Activated naive CD8-positive, alpha-beta T cell treated with anti-CD3 and anti-CD28 coated beads, Interleukin-2, amount 50 U/mL, for 16 hours (primary cell): ENCODE measurements at regions not wholly inside any gene's neighbourhood (a gene's known extent, or its start where the extent isn't known, plus 50 kb on each side); places are given as distances from the start of the nearest gene placed in this dataset.
A peak's percentile ranks its signal among the peaks of the same experiment; 100 is the strongest.

Experiments
- DNase-seq: peaks from one replicate; pipeline ENCODE4 v3.0.0-alpha.2; 2020; ENCODE audit warnings: low read depth, low spot score

DNA sequence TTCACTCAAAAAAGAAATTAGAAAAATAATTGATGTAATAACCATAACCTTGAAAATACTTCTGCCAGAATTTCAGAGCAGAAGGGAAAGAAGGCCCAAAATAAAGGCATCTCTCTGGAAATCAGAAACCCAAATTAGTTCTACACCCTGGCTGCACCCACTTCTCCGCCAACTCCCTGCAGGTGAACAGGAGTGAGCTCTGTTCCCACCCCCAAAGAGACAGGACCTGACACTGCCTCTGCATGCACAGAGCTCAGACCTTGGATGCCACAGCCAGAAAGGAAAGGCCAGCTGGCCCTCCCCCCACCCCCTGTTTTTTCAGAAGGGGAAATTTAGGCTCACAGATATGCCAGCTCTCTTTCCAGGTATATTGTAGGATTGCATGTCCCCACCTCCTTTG is 228.2 kb downstream of the BCL11B start:
- DNase-seq, result no peak

DNA sequence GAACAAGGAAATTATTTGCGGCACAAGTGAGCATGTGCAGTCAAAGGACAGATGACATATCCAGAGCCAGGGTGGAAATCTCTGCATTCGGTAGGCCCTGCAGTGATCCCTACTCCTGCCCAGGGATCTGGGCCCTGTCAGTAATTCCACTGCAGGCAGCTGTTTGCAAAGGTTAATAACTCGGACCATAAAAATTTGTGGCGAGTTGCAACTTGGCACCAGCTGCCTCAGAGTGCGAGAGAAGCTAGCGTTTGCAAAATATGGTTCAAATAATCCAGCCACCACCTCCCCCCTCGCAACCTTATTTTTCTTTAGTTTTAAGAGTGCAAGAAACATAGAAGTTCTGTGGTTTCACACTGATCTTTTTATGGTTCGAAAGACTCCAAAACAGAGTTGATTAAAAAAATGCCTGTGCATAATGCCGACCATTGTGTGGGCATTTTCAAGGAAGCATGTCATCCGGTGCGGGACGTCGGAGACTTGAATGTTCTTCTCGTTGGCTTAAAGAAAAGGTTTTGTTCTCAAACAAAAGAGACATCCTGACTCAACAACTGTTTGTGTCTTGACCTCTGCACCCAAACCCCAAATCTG is 224.5 kb downstream of the BCL11B start:
- DNase-seq, result no peak

DNA sequence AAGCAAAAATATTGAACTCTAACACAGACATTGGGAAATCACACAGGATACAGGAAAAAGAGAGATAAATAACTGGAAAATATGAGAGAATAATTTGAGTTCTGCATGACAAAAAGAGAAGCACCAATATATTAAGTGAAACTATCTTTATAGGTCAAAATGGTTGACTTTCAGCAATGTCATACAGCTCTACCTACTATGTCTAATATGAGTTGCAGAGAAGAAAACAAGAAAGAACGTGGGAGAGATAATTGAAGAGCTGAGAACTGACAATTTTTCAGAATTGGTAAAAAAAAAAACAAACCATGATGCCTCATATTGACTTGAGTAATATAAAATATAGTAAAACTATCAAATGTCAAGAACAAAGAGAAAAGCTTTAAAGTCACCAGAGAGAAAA is 221.7 kb downstream of the BCL11B start:
- DNase-seq, result no peak

DNA sequence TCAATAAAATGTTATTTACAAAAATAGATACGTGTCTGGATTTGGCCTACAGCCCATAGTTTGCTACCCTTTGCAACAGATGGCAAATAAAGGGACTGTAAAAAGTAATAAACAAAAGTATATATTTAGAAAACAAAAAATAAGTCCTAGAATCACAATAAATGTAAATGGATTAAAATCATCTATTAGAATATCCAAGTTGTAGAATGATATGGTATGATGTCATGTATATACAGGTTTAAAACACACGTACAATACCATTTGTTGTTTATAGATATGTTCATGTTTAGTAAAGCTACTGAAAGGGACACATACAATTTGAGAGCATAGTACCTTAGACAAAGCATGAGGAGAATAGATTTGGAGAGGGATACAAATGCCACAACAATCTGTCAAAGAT is 219.5 kb downstream of the BCL11B start:
- DNase-seq, result no peak

DNA sequence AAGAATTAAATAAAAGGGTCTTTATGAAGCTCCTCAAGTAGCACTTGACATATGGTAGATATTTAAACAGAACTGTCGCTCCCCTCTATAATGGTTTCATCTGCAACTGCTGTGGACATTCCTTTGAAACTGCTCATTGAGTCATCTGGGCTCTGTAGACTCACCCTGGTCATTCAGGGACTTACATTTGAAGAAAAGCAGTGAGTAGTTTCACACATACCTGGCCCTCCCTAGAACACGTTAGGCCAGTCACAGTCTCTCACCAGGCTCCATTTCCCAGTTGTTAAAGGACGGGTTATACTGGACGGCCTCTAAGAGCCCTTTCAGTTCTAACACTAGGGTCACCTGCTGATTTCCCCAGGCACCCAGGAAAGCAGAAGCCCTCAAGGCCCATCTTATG is 217.0 kb downstream of the BCL11B start:
- DNase-seq, result no peak

DNA sequence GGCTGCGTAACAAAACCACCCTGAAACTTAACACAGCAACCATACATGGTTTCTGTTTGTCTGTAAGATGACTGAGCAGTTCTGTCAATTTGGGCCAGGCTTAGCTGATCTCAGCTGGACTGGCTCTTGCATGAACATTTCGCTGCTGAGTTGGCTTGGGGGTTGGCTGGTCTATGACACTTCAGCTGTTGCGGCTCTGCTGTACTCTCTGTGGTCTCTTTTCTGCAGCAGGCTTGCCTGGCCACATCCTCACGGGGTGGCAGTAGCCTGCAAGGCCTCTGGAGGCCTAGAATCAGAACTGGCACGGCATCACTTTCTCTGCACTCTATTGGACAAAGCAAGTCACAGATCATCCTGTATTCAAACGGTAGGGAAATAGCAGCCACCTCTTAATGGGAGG is 216.2 kb downstream of the BCL11B start:
- DNase-seq, result peak; percentile 12

DNA sequence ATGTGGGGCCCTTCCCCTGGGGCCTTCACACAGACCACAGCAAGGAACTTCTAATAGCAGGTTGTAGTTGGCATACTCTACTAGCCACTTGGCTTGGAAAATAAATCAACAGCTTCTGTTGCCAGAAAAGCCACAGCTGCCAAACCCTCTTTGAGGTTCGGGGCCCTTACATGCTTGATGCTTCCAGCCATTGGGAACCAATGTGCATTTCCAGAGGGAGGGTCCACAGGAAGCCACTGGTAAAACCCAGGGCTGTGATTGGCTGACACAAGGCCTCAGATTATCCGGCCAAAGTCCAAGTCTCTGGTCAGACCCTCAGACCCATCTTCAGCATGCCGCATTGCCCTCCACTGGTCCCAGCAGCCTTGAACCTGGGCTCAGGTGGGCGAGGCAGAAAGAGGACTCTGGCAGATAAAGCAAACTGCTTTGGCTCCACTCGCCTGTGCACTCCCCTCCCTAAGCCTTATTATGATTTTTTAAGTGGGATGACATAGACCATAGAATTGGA is 214.4 kb downstream of the BCL11B start:
- DNase-seq, result no peak

DNA sequence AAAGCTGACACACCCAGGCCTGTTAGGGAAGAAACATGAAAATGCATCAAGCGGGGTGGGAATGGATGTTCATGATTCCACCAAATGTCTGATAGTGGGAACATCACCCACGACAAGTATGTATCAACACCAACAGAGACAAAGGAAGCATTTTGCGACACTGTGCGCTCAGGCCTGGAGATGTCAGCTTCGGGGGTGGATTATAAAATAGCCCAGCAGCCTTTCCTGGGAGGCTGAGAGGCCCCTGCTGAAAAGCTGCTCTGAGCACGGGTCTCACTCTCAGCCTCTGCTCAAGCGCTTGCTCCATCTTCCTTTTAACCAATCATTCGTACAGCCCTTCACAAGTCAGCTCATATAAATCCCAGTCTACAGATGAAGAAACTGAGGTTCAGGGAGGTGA is 213.5 kb downstream of the BCL11B start:
- no peak for DNase-seq

DNA sequence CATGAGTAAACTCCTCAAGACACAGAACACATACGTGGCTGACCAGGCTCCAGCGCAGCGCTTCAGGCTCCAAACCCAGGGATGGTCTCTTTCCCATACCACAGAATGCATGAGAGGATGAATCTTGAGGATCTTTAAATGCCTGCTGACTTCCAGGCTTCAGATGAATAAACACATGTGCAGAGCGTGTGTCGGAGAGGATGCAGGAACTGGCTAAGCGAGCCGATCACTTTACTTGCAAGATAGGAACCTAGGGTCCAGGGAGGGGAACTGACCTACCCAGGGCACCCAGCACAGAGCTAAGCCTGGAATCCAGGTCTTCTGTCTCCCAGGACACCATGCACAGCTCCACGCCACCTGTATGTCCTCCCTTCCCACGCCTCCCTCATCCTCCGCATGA is 209.8 kb downstream of the BCL11B start:
- DNase-seq, result no peak

DNA sequence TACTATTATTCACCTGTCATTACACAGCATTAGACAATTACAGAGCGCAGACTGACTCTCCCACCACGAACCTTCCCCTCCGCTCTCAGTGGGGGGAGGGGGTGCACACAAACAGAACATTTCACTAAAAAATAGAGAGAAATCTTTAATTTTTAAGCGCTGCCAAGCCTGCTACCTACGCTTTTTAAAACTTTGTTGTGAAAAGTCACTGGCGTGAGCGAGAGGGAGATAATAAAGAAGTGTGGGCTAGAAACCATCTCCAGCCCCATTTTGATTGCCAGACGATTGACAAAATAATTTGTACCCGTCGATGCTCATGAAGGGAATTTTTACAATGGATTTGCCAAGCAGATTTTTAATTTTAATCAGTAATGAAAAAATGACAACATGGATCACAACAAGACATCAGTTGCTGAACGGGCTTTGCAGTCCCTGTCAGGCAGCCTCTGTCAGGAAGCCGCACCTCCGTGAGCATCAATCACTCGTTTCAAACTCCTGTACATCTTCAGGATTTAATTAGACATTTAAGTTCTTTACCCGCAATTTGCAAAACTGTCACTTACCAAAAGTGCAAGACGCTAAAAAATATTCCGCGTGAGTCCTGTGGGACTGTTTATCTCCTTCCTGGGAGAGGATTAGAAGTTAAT is 209.1 kb downstream of the BCL11B start:
- no peak for DNase-seq

DNA sequence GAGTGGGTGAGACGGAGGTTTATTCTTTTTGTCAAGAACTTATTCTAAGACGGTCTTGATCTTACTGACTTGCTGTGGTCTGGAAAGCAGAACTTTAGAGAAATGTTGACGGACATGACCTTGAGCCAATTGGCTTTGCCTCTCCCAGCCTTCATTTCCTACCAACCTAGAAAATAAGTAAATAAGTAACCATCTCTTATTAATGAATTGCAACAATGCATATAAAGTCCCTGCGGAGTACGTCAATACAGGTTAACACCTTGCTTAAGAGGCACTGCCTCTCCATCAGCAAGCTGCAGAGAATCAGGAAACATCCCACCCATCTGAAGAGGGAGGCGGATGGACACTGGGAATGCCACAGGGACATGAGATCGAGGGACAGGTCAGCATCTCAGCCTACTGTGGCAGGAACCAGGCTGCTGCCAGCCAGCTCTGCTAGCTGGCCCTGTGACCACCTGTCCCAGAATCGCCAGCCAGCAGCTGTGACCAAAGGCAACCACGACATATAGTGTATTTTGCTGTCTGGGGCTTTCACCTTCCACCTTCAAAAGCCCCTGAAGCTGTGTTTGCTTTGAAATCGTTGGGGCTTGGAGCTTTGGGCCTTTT is 208.3 kb downstream of the BCL11B start:
- DNase-seq, result no peak

DNA sequence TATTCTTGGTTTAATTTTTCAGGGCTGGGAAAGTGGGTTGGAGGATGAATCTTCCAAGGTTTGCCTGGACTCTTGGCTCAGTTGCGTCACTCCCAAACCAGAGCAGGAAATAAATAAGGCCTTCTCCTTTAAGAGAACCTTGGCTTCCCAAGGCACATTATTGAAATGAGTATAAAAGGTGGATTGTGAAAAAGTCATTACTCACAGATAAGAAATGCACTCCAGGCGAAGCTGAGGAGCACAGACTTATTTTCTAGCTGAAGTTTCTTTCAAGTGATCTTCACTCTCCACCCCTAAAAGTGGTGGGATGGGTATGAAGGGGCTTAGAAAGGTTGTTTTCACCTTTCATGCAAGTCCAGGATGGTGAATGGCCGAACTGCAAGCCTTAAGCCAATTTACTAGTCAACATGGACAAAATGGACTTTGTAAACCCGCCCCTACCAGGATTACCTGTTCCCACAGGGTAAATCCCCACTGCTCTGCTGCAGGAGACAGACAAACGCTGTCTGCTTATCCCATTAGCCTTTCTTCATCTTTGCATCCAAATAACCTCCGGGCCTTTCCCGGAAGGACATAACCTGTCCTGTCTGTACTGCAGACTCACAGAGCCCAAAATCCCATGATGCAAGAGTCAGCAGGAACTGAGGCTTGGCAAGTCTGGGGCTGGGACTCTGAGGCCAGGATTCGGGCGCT is 207.6 kb downstream of the BCL11B start:
- DNase-seq, result no peak

DNA sequence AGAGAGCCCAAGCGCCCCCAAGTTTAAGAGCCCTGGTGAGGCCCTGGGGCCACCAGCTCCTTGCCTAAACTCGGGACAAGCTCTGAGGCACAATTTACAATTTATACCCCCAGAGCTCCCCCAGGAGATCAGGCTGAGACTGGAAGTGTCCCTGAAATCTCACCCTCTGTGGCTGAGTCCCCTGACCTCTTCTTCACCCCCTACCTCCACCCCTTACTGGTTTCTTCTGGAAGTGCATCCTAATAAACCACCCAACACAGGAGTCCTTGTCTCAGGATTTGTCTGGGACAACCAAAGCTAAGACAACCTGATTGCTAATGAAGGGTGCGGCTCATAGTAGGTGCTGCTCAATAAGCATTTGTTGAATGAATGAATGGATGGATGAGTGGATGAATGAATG is 206.4 kb downstream of the BCL11B start:
- no peak for DNase-seq

DNA sequence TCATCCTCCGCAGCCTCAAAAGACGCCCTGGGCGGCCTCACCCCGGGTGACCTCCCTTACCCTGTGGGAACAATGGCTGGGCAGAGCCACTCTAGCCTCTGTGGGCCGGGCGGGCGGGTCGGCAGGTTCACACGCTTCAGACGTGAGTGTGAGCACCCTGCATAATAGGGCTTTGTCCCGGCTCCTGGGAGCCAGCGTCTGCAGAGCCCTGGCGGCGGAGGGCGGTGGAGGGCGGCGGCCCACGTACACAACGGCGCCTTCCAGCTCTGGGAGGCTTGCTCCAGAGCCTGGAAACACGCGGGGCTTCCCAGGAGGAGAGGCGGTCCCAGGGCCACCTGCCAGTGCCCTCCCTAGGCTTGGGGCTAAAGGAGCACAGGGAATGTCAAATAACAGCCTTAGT is 205.6 kb downstream of the BCL11B start:
- no peak for DNase-seq

DNA sequence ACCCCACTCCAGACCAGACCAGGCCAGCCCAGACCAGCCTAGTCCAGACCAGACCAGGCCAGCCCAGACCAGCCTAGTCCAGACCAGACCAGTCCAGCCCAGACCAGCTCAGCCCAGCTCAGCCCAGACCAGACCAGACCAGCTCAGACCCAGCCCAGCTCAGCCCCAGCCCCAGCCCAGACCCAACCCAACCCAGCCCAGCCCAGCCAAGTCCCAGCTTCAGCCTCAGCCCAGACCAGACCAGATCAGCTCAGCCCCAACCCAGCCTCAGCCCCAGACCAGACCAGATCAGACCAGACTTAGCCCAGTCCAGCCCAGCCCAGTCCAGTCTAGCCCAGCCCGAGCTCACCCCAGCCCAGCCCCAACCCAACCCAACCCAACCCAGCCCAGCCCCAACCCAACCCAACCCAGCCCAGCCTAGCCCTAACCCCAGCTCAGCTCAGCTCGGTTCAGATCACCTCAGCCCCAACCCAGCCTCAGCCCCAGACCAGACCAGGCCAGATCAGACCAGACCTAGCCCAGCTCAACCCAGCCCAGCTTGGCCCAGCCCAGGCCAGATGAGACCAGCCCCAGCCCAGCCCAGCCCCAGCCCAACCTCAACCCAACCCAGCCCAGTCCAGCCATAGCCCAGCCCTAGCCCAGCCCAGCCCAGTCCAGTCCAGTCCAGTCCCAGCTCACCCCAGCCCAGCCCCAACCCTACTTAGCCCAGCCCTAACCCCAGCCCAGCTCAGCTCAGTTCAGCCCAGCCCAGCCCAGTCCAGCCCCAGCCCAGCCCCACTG is 204.7 kb downstream of the BCL11B start:
- DNase-seq, result no peak

DNA sequence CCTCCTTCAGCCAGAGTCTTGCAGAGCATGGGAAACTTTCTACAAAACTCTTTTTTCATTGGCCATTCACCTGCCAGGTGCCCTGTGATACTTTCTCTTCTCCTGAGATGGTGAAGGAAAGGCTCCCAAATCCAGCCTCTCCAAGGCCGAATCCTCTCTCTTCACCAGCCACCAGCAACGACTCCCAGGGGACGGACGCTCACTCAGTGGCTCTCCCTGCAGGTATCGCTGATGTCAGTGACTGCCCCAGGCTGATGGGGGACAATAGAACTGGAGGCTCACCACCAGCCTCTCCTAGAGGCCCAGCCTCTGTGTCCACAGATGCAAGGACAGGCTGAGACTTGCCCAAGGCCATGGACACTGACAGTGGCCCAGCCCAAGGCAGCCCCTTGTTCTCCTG is 204.1 kb downstream of the BCL11B start:
- no peak for DNase-seq

DNA sequence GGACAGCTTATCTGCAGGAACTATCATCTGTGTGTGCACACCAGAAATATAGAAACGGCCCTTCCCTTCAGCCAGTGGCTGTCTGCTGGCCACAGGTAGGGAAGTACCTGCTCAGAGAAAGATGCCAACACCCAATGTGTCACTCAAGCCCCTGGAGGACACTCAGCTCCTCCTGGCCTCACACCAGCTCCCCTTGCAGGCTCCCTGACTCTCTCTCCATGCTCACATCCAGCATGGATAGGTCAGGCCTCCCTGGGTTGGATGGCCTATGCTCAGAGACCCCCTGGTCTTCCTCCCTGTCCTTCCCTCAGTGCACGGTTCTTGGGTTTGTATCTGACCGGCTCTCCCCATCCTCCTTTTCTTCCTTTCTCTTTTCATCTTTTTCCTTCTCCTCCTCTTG is 202.1 kb downstream of the BCL11B start:
- DNase-seq, result no peak

DNA sequence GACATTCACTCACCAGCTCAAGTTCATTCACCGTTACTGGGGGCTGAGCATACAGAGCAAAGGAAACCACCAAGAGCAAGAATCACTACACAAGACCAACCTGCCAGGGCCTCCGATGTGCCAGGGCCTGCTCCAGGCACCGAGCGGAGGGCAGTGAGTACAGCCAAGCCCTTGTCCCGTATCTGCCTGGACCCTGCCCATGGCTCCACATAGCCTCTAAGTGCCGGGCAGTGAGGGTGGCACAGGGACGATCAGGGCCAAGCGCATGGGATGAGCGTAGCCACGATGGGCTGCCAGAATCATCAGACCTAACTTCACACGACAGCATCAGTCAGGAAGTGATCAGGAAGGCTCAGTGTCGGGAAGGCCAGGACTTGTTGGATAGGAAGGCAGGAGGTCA is 199.6 kb downstream of the BCL11B start:
- DNase-seq, result no peak

DNA sequence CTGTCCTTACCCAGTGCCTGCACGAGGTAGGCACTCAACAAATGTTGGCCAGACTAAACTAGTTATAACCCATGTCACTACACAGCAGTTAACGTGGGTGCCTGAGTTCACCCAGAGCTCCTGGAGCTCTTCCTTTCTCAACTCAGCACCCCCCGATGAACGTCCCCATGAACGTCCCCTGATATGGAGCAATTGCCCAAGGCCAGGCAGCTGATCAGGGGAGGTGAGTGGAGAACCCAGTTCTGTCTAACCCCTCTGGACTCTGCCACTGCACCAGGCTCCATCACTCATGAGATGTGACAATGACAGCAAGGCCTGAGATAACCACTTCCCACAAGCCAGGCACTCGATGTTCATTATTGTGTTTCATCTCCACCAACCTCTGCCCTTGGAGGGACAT is 199.0 kb downstream of the BCL11B start:
- DNase-seq, result no peak

DNA sequence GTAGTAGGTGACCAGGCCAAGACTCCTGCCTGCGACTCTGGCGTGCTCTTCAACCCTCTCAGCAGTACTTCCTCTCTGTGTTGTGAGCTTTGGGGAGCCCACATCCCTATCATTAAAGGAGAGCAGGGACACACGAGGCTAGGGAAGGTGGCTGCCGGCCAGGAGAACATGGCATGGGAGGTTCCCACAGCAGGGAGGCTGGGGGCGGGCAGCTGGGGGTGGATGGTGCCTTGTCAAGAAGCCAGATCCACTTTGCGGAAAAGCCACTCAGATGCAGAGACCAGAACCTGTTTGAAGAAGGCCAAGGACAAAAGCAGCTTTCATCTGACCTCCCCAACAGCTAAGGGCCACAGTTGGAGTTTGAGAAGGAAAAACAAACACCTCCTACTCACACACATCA is 198.6 kb downstream of the BCL11B start:
- DNase-seq, result no peak

DNA sequence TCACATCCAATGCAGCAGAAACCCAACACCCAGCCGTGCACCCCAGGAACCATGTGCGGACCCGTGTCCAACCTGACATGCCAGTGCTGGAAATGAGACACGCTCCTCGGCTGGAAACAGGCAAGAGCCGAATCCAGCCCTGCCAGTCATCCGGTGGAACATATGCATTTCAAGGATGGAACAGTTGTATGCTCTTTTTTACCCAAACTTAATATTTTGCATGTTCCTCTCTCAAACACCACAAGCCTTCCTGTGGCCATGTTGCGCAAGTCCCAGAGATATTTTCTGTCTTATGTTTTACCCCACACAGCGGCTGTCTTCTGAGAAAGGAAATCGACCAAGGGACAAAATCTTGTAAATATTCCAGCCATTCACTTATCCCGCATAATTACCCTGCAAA is 196.9 kb downstream of the BCL11B start:
- DNase-seq, result no peak

DNA sequence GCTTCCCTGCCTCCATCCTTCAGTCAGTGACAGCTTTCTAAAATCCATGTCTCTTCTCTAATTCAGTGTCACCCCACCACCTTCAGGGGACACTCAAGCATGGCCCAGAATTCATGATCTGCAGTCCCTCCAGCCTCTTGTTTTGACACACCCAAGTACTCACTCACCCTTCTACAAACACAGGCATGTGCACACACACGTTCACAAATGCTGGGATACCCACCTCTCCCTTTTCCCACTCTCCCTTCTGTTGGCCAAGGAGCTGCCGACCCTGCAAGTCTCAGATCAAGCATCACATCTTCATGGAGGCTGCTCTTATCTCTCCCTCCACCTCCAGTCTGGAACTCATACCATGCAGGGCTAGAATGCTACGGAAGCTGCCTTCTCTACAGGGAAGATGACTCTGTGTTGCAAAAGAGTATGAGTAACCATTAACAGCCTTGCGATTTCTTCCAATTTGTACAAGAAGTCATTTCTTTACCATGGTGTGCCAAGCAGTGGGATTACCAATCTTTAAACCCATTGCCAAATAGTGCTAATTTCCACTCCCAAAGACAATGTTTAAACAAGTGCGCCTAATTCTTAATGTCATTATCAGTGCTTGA is 196.1 kb downstream of the BCL11B start:
- no peak for DNase-seq
